OCI-LY7 (cell line): ENCODE measurements at regions not wholly inside any gene's neighbourhood (a gene's known extent, or its start where the extent isn't known, plus 50 kb on each side); places are given as distances from the start of the nearest gene placed in this dataset.

ENCODE experiments used
- BruUV-seq: library from RNA; stranded (reverse); fragments of 400-500 nt; replicated peaks from 2 replicates; lab custom pipeline; 2021; lab: Mats Ljungman, UMichigan
- CTCF ChIA-PET: fragments of 300-600 bp; sonication (Branson Sonifier 250); formaldehyde crosslinking; loops from one replicate; lab custom pipeline; 2022; ENCODE audit warnings: antibody characterized with exemption; ENCODE audit not compliant: unreplicated experiment; lab: Charles Lee
- POLR2A ChIA-PET: fragments of 300-600 bp; sonication (Branson Sonifier 250); formaldehyde crosslinking; loops from one replicate; lab custom pipeline; 2022; ENCODE audit warnings: antibody characterized with exemption; lab: Charles Lee
- DNase-seq: peaks from one replicate; pipeline ENCODE4 v3.0.0-alpha.2; 2015; ENCODE audit warnings: low spot score
- H2AFZ ChIP-seq: fragments of 200-600 bp; sonication (generic), shearing (Covaris generic); 2 replicates; pipeline ENCODE4 v1.6.1; 2014; ENCODE audit warnings: mild to moderate bottlenecking, antibody characterized with exemption, low read length, moderate library complexity
- H3K27ac ChIP-seq: fragments of 200-600 bp; sonication (generic); 2 replicates; pipeline ENCODE4 v1.5.1; 2014; ENCODE audit warnings: mixed run types, low read depth, mild to moderate bottlenecking, moderate library complexity, low read length, inconsistent platforms; ENCODE audit not compliant: poor library complexity, severe bottlenecking
- H3K36me3 ChIP-seq: fragments of 200-600 bp; sonication (generic); 2 replicates; pipeline ENCODE4 v1.6.1; 2014; ENCODE audit warnings: mild to moderate bottlenecking, antibody characterized with exemption, low read length, moderate library complexity, mixed read lengths; ENCODE audit not compliant: insufficient read depth
- H3K4me1 ChIP-seq: fragments of 200-600 bp; sonication (generic); 2 replicates; pipeline ENCODE4 v1.5.1; 2014; ENCODE audit warnings: mild to moderate bottlenecking, low read length; ENCODE audit not compliant: insufficient read depth, poor library complexity, severe bottlenecking
- H3K4me2 ChIP-seq: fragments of 200-600 bp; sonication (generic); 2 replicates; pipeline ENCODE4 v1.6.1; 2014; ENCODE audit warnings: mild to moderate bottlenecking, low read length
- H3K4me3 ChIP-seq: fragments of 200-600 bp; sonication (generic); 2 replicates; pipeline ENCODE4 v1.5.1; 2014; ENCODE audit warnings: mild to moderate bottlenecking, low read depth, low read length; ENCODE audit not compliant: poor library complexity, severe bottlenecking
- H3K79me2 ChIP-seq: fragments of 200-600 bp; sonication (generic); 2 replicates; pipeline ENCODE4 v1.6.1; 2016; ENCODE audit warnings: low read depth, mild to moderate bottlenecking, low read length, moderate library complexity, mixed read lengths; ENCODE audit not compliant: insufficient read depth
- H3K9me2 ChIP-seq: fragments of 200-600 bp; sonication (generic); 2 replicates; pipeline ENCODE4 v1.6.1; 2016; ENCODE audit warnings: mild to moderate bottlenecking, low read length, mixed read lengths; ENCODE audit not compliant: insufficient read depth
- H3K9me3 ChIP-seq: fragments of 200-600 bp; sonication (generic); 2 replicates; pipeline ENCODE4 v1.6.1; 2014; ENCODE audit warnings: mild to moderate bottlenecking, mixed run types, low read length, mixed read lengths
- H4K20me1 ChIP-seq: fragments of 200-600 bp; sonication (generic); 2 replicates; pipeline ENCODE4 v1.6.1; 2014; ENCODE audit warnings: mild to moderate bottlenecking, antibody characterized with exemption, low read length, moderate library complexity, mixed read lengths; ENCODE audit not compliant: insufficient read depth
- CTCF ChIP-seq: fragments of 200-600 bp; sonication (generic); conservative IDR thresholded peaks from 2 replicates; pipeline ENCODE4 v1.5.1; 2014; ENCODE audit warnings: mild to moderate bottlenecking, antibody characterized with exemption, low read length, moderate library complexity, mixed read lengths
- EZH2phosphoT487 ChIP-seq: fragments of 200-600 bp; sonication (generic); IDR thresholded peaks from 2 replicates; pipeline ENCODE4 v1.6.1; 2018; ENCODE audit warnings: low read depth, borderline replicate concordance, mild to moderate bottlenecking, mixed run types, antibody characterized with exemption, low read length, moderate library complexity, mixed read lengths
- intact Hi-C: fragments of 100-400 bp; cut with micrococcal nuclease; formaldehyde crosslinking; loops from one replicate; pipeline ENCODE4 v1.10.0; 2022; ENCODE audit not compliant: unreplicated experiment

GRCh38 chr1:68973459-68974244, 476.8 kb upstream of the DEPDC1 start:
- H2AFZ ChIP-seq, result no peak overlapping the region
- H3K4me3 ChIP-seq, result no peak overlapping the region
- H3K27ac ChIP-seq, result no peak overlapping the region
- H3K9me3 ChIP-seq, result no peaks in the 10 kb centered on the region
- ChIA-PET POLR2A (no interaction called here), CTCF (no interaction called here)
- no peaks in the 10 kb centered on the region for H3K36me3 ChIP-seq
- no peaks in the 10 kb centered on the region for H3K4me1 ChIP-seq
- intact Hi-C loops, result no loop called here
- H3K9me2 ChIP-seq, result no peaks in the 10 kb centered on the region
- no peaks in the 10 kb centered on the region for H4K20me1 ChIP-seq
- H3K4me2 ChIP-seq, result no peak overlapping the region
- DNase-seq, result no peak
- H3K79me2 ChIP-seq, result no peaks in the 10 kb centered on the region
- TF ChIP-seq EZH2phosphoT487 (no peak), CTCF (no peak)
- no TSS peak for BruUV-seq

GRCh38 chr1:68974447-68974846, 477.6 kb upstream of the DEPDC1 start:
- H3K36me3 ChIP-seq, result no peaks in the 10 kb centered on the region
- H3K27ac ChIP-seq, result no peak overlapping the region
- ChIA-PET POLR2A (no interaction called here), CTCF (no interaction called here)
- H3K79me2 ChIP-seq, result no peaks in the 10 kb centered on the region
- no peak for TF ChIP-seq CTCF
- no peak for TF ChIP-seq EZH2phosphoT487
- H4K20me1 ChIP-seq, result no peaks in the 10 kb centered on the region
- H3K4me1 ChIP-seq, result no peaks in the 10 kb centered on the region
- BruUV-seq, result no TSS peak
- H3K9me3 ChIP-seq, result no peaks in the 10 kb centered on the region
- no peak overlapping the region for H2AFZ ChIP-seq
- H3K4me2 ChIP-seq, result no peak overlapping the region
- intact Hi-C loops, result no loop called here
- no peak overlapping the region for H3K4me3 ChIP-seq
- H3K9me2 ChIP-seq, result no peaks in the 10 kb centered on the region
- DNase-seq, result no peak

GRCh38 chr1:68975212-68975933, 478.5 kb upstream of the DEPDC1 start:
- Histone ChIP-seq H3K9me2 (no peaks in the 10 kb centered on the region), H3K79me2 (no peaks in the 10 kb centered on the region), H3K9me3 (no peaks in the 10 kb centered on the region), H3K4me2 (no peak overlapping the region), H3K27ac (no peak overlapping the region), H2AFZ (no peak overlapping the region), H4K20me1 (no peaks in the 10 kb centered on the region), H3K4me3 (no peak overlapping the region), H3K4me1 (no peaks in the 10 kb centered on the region), H3K36me3 (no peaks in the 10 kb centered on the region)
- no TSS peak for BruUV-seq
- CTCF ChIA-PET, result no interaction called here
- DNase-seq, result no peak
- POLR2A ChIA-PET, result no interaction called here
- no peak for TF ChIP-seq EZH2phosphoT487
- TF ChIP-seq CTCF, result no peak
- intact Hi-C loops, result no loop called here
